Activated naive CD8-positive, alpha-beta T cell treated with anti-CD3 and anti-CD28 coated beads, Interleukin-2, amount 10 ng/mL, durations not matched to agents 7 days and 5 days (primary cell): ENCODE measurements at regions not wholly inside any gene's neighbourhood (a gene's known extent, or its start where the extent isn't known, plus 50 kb on each side); places are given as distances from the start of the nearest gene placed in this dataset.

Experiments
- ATAC-seq: fragments of 150-1000 bp; cut with Tn5 transposase; one replicate; pipeline ENCODE4 v1.10.0; 2021; ENCODE audit warnings: low read depth, moderate library complexity
- POLR2A ChIA-PET: fragments of 350-600 bp; sonication (Branson Sonifier 250); formaldehyde crosslinking; loops from one replicate; lab custom pipeline; 2021; ENCODE audit warnings: antibody characterized with exemption; lab: Charles Lee
- DNase-seq: peaks from one replicate; pipeline ENCODE4 v3.0.0; 2021
- H3K27ac Mint-ChIP-seq: one replicate; pipeline ENCODE4 v1.8.0; 2022; ENCODE audit warnings: mild to moderate bottlenecking, mixed read lengths
- H3K27me3 Mint-ChIP-seq: one replicate; pipeline ENCODE4 v1.8.0; 2022; ENCODE audit warnings: mild to moderate bottlenecking, moderate library complexity, mixed read lengths
- H3K36me3 Mint-ChIP-seq: one replicate; pipeline ENCODE4 v1.8.0; 2021; ENCODE audit warnings: mild to moderate bottlenecking, mixed read lengths
- H3K4me1 Mint-ChIP-seq: one replicate; pipeline ENCODE4 v1.8.0; 2021; ENCODE audit warnings: mixed read lengths
- H3K4me3 Mint-ChIP-seq: one replicate; pipeline ENCODE4 v1.8.0; 2022; ENCODE audit warnings: mild to moderate bottlenecking, moderate library complexity, mixed read lengths
- H3K9me3 Mint-ChIP-seq: one replicate; pipeline ENCODE4 v1.8.0; 2021; ENCODE audit warnings: mixed read lengths

DNA sequence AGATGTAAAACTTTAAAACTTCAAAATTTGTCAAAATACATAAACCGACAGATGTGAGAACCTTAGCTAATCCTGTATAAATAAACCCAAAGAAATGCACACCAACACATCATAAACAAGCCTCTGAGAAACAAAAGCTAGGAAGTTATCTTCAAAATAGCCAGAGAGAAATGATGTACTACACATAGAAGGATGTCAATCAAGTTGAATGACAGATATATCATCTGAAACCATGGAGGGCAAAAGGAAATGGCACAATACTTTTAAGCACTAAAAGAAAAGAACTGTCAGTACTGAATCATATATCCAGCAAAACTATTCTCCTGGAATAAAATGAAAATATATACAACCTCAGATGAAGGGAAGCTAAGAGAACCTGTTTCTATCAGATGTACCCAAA, 595.1 kb upstream of the PTGER4 start:
- no peak overlapping the region for H3K27ac Mint-ChIP-seq
- ATAC-seq (no peak), DNase-seq (no peak)
- H3K27me3 Mint-ChIP-seq: peaks cover 2% of the 10 kb centered on the region
- no peak overlapping the region for H3K4me3 Mint-ChIP-seq
- H3K4me1 Mint-ChIP-seq: no peaks in the 10 kb centered on the region
- no peaks in the 10 kb centered on the region for H3K36me3 Mint-ChIP-seq
- POLR2A ChIA-PET: no interaction called here
- H3K9me3 Mint-ChIP-seq: peaks cover 2% of the 10 kb centered on the region

DNA sequence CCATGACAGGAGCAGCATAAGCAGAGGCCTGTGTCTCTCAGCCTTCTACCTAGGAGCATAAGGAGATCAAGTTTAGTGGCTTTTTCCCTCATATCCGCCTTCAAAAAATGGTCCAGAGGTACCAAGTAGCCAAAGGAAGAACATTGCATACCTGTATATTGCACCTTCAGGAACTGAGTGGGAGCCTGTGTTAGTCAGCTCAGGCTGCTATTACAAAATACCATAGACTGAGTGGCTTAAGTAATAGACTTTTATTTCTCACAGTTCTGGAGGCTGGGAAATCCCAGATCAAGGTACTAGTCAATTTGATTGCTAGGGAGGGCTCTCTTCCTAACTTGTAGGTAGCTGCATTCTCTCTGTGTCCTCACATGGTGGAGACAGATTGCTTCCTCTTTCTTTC, 597.4 kb upstream of the PTGER4 start:
- Mint-ChIP-seq H3K4me1 (no peaks in the 10 kb centered on the region), H3K36me3 (no peaks in the 10 kb centered on the region), H3K4me3 (no peak overlapping the region), H3K27ac (no peak overlapping the region), H3K9me3 (peaks cover 2% of the 10 kb centered on the region), H3K27me3 (peaks cover 4% of the 10 kb centered on the region)
- ATAC-seq (no peak), DNase-seq (no peak)
- POLR2A ChIA-PET: no interaction called here

- POLR2A ChIA-PET: no interaction called here
- Mint-ChIP-seq H3K4me3 (no peak overlapping the region), H3K4me1 (no peaks in the 10 kb centered on the region)
These were observed 599.5 kb upstream of the PTGER4 start for GRCh38 chr5:40080191-40080590.

DNA sequence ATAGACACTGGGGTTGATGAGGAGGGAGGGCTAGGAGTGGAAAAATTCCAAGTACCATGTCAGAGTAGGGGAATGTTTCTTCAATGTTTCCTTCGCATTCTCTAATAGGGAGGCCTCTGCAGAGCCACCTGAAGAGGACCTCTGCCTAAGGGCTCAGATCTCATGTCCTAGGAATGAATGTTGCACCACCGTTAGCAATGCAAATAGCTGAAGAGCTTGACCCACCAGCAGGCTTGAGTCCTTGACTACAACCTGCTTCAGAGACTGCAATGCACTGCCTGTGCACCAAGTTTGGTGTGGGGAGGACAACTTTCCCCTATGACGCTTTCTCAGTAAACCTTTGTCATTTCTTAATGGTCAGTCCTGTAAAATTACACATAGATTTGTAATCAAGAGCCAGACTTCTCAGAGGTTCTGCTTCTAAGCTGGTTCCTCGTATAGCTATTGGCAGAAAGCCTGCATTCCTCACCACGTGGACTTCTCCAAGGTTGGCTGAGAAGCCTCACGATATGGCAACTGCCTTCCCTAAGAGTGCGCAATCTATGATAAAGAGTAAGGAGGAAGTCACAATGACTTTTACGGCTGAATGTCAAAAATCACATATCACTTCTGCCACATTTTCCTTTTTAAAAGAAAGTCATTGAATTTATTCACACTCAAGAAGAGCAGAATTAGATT, 600.7 kb upstream of the PTGER4 start:
- POLR2A ChIA-PET: no interaction called here
- no peak for ATAC-seq
- DNase-seq: no peak
- no peak overlapping the region for H3K4me3 Mint-ChIP-seq
- no peaks in the 10 kb centered on the region for H3K9me3 Mint-ChIP-seq
- H3K27me3 Mint-ChIP-seq: peaks cover 5% of the 10 kb centered on the region
- no peaks in the 10 kb centered on the region for H3K36me3 Mint-ChIP-seq
- no peak overlapping the region for H3K27ac Mint-ChIP-seq
- no peaks in the 10 kb centered on the region for H3K4me1 Mint-ChIP-seq

More at GRCh38 chr5:40080191-40080590, 599.5 kb upstream of the PTGER4 start:
- Mint-ChIP-seq H3K27me3 (peaks cover 5% of the 10 kb centered on the region), H3K27ac (no peak overlapping the region), H3K9me3 (no peaks in the 10 kb centered on the region), H3K36me3 (no peaks in the 10 kb centered on the region)
- DNase-seq (no peak), ATAC-seq (no peak)

- Mint-ChIP-seq H3K27ac (no peak overlapping the region), H3K9me3 (no peaks in the 10 kb centered on the region), H3K36me3 (no peaks in the 10 kb centered on the region), H3K4me1 (no peaks in the 10 kb centered on the region), H3K4me3 (no peak overlapping the region), H3K27me3 (peaks cover 3% of the 10 kb centered on the region)
- POLR2A ChIA-PET: no interaction called here
- ATAC-seq (no peak), DNase-seq (no peak)
These were observed 604.9 kb upstream of the PTGER4 start for GRCh38 chr5:40074826-40075225.

DNA sequence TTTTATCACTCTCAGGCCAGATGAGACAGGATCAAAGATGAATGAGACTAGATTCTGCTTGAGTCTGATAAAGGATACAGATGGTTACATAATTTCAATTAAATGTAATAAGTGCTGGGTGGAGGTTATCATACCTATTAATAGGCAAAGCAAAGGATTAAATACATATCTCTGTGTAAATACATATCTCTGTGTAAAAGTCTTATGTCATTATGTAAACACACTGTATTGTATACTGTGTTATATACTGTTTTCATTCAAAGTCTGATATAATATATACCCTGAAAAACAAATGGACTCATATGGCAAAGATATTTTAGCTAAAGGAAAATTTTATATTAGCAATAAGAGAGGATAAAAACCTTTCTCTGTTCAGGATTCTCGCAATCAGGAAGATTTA, 605.8 kb upstream of the PTGER4 start:
- Mint-ChIP-seq H3K4me3 (no peak overlapping the region), H3K4me1 (no peaks in the 10 kb centered on the region), H3K27me3 (peaks cover 3% of the 10 kb centered on the region), H3K9me3 (no peaks in the 10 kb centered on the region), H3K36me3 (no peaks in the 10 kb centered on the region), H3K27ac (no peak overlapping the region)
- no peak for DNase-seq
- no peak for ATAC-seq
- POLR2A ChIA-PET: no interaction called here

- DNase-seq: no peak
- H3K4me1 Mint-ChIP-seq: no peaks in the 10 kb centered on the region
- POLR2A ChIA-PET: no interaction called here
- H3K27me3 Mint-ChIP-seq: no peaks in the 10 kb centered on the region
- ATAC-seq: no peak
- no peak overlapping the region for H3K4me3 Mint-ChIP-seq
- no peaks in the 10 kb centered on the region for H3K9me3 Mint-ChIP-seq
- no peak overlapping the region for H3K27ac Mint-ChIP-seq
- H3K36me3 Mint-ChIP-seq: no peaks in the 10 kb centered on the region
These were observed 607.8 kb upstream of the PTGER4 start for GRCh38 chr5:40071870-40072269.

DNA sequence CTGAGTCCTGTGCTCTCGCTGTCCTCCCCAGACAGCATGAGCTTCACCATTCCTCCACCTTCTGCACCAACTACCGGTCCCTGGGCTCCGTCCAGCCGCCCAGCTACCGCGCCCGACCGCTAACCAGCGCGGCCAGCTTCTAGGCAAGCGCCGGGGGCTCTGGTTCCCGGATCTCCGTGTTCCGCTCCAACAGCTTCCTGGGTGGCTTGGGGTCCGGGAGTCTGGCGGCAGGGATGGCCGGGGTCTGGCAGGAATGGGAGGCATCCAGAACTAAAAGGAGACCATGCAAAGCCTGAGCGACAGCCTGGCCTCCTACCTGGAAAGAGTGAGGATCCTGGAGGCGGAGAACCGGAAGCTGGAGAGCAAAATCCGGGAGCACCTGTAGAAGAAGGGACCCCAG, 613.1 kb upstream of the PTGER4 start:
- ATAC-seq (no peak), DNase-seq (no peak)
- no peak overlapping the region for H3K4me3 Mint-ChIP-seq
- POLR2A ChIA-PET: no interaction called here
- H3K27me3 Mint-ChIP-seq: no peaks in the 10 kb centered on the region
- no peaks in the 10 kb centered on the region for H3K9me3 Mint-ChIP-seq
- no peaks in the 10 kb centered on the region for H3K4me1 Mint-ChIP-seq
- H3K27ac Mint-ChIP-seq: no peak overlapping the region
- H3K36me3 Mint-ChIP-seq: no peaks in the 10 kb centered on the region

GRCh38 chr5:40052808-40053207, 626.9 kb upstream of the PTGER4 start:
- POLR2A ChIA-PET: interaction anchor here (0.7 kb wide), 1 partner anchor 221 kb away, joined by 3 read pairs; no protein-coding TSS in a partner anchor
- Mint-ChIP-seq H3K27ac (no peak overlapping the region), H3K4me3 (no peak overlapping the region), H3K27me3 (peaks cover 7% of the 10 kb centered on the region), H3K36me3 (no peaks in the 10 kb centered on the region), H3K4me1 (peaks cover 2% of the 10 kb centered on the region), H3K9me3 (peaks cover 3% of the 10 kb centered on the region)
- ATAC-seq (no peak), DNase-seq (no peak)

GRCh38 chr5:40046792-40047191, 622.0 kb upstream of the DAB2 start:
- H3K27ac Mint-ChIP-seq: no peak overlapping the region
- H3K4me1 Mint-ChIP-seq: no peaks in the 10 kb centered on the region
- POLR2A ChIA-PET: no interaction called here
- peaks cover 1% of the 10 kb centered on the region for H3K9me3 Mint-ChIP-seq
- H3K4me3 Mint-ChIP-seq: no peak overlapping the region
- DNase-seq (no peak), ATAC-seq (no peak)
- H3K36me3 Mint-ChIP-seq: peaks cover 2% of the 10 kb centered on the region
- no peaks in the 10 kb centered on the region for H3K27me3 Mint-ChIP-seq

- ATAC-seq: no peak
- Mint-ChIP-seq H3K27ac (no peak overlapping the region), H3K4me3 (no peak overlapping the region), H3K4me1 (no peaks in the 10 kb centered on the region), H3K36me3 (peaks cover 2% of the 10 kb centered on the region), H3K9me3 (peaks cover 1% of the 10 kb centered on the region), H3K27me3 (no peaks in the 10 kb centered on the region)
- POLR2A ChIA-PET: no interaction called here
- no peak for DNase-seq
These were observed 620.6 kb upstream of the DAB2 start for GRCh38 chr5:40045429-40045828.

DNA sequence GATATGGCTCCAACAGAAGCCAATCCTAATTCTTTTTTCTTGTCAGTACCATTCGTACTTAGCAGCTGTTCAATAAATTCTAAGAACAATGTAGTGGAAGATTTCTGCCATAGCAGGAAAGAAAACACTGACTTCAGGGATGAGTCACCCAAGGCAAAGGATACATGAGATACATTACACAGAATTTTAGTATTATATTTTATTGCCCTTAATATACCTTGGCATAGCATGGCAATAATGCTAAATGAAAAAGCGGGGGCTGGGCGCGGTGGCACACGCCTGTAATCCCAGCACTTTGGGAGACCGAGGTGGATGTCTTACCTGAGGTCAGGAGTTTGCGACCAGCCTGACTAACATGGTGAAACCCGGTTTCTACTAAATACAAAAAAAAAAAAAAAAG, 619.1 kb upstream of the DAB2 start:
- DNase-seq (no peak), ATAC-seq (no peak)
- Mint-ChIP-seq H3K36me3 (peaks cover 2% of the 10 kb centered on the region), H3K9me3 (peaks cover 1% of the 10 kb centered on the region), H3K4me3 (no peak overlapping the region), H3K4me1 (no peaks in the 10 kb centered on the region), H3K27me3 (no peaks in the 10 kb centered on the region), H3K27ac (no peak overlapping the region)
- POLR2A ChIA-PET: no interaction called here

GRCh38 chr5:40041452-40041851, 616.7 kb upstream of the DAB2 start:
- H3K4me3 Mint-ChIP-seq: no peak overlapping the region
- H3K27ac Mint-ChIP-seq: no peak overlapping the region
- no peaks in the 10 kb centered on the region for H3K27me3 Mint-ChIP-seq

DNA sequence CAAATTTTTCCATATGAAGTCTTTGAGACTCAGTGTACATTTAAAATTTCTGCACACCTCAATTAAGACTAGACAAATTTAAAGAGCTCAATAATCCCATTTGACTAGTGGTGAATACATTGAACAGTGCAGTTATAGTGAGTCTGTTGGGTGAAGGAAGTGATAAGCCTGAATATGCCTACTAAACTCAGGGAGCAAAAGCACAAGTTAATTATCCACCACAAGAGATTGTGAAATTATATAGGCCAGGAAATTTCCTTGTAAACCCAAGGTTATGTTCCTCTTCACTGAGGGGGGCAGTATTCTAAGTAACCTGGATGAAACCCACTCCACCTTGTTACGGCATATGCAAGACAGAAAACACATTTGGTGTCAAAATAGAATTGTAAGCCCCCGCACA, 612.9 kb upstream of the DAB2 start:
- DNase-seq: no peak
- ATAC-seq: no peak
- POLR2A ChIA-PET: no interaction called here

More at GRCh38 chr5:40041452-40041851, 616.7 kb upstream of the DAB2 start:
- POLR2A ChIA-PET: no interaction called here
- Mint-ChIP-seq H3K36me3 (peaks cover 2% of the 10 kb centered on the region), H3K9me3 (no peaks in the 10 kb centered on the region), H3K4me1 (no peaks in the 10 kb centered on the region)
- ATAC-seq (no peak), DNase-seq (no peak)

More for the DNA sequence above, 612.9 kb upstream of the DAB2 start:
- no peaks in the 10 kb centered on the region for H3K36me3 Mint-ChIP-seq
- H3K4me3 Mint-ChIP-seq: no peak overlapping the region
- peaks cover 3% of the 10 kb centered on the region for H3K4me1 Mint-ChIP-seq
- no peaks in the 10 kb centered on the region for H3K9me3 Mint-ChIP-seq
- peaks cover 2% of the 10 kb centered on the region for H3K27me3 Mint-ChIP-seq
- H3K27ac Mint-ChIP-seq: no peak overlapping the region
